MM.1S (cell line): ENCODE measurements at regions not wholly inside any gene's neighbourhood (a gene's known extent, or its start where the extent isn't known, plus 50 kb on each side); places are given as distances from the start of the nearest gene placed in this dataset.

Source experiments
- CTCF ChIP-seq: fragments of 300-600 bp; sonication (generic); IDR thresholded peaks from 2 replicates; pipeline ENCODE4 v1.5.1; 2016; ENCODE audit warnings: antibody characterized with exemption, low read length, mixed read lengths
- EZH2 ChIP-seq: fragments of 300-600 bp; sonication (generic); optimal IDR thresholded peaks from 2 replicates; pipeline ENCODE3; 2017; ENCODE audit warnings: low read depth, mild to moderate bottlenecking, antibody characterized with exemption, low read length, mixed read lengths
- EZH2phosphoT487 ChIP-seq: fragments of 300-600 bp; sonication (generic); IDR thresholded peaks from 2 replicates; pipeline ENCODE4 v1.6.1; 2018; ENCODE audit warnings: antibody characterized with exemption, low read length

GRCh38 chr11:112381578-112381977, 120.9 kb upstream of the PLET1 start:
- TF ChIP-seq EZH2phosphoT487 = no peak
- TF ChIP-seq CTCF = no peak
- no peak for TF ChIP-seq EZH2
